ENCODE measurements at regions not wholly inside any gene's neighbourhood (a gene's known extent, or its start where the extent isn't known, plus 50 kb on each side); places are given as distances from the start of the nearest gene placed in this dataset.

DNA sequence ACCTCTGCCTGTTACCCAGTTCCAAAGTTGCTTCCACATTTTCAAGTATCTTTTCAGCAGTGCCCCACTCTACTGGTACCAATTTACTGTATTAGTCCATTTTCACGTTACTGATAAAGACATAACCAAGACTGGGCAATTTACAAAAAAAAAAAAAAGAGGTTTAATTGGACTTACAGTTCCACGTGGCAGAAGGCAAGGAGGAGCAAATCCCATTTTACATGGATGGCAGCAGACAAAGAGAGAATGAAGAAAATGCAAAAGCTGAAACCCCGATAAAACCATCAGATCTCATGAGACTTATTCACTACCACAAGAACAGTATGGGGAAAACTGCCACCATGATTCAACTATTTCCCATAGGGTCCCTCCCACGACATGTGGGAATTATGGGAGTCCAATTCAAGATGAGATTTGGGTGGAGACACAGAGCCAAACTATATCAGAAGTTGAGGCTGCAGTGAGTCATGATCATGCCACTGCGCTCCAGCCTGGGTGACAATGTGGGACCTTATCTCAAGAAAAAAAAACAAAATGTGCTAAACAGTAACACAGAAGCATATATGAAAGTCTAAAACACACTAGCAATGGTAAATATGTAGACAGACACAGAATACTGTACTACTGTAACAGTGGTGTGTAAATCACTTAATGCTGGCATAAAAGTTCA lies 190.3 kb upstream of the ZC3H12C start:
- Mint-ChIP-seq H3K27ac (no peak overlapping the region), H3K36me3 (no peaks in the 10 kb centered on the region), H3K27me3 (peaks cover 64% of the 10 kb centered on the region), H3K9me3 (peaks cover 21% of the 10 kb centered on the region), H3K4me1 (no peaks in the 10 kb centered on the region), H3K4me3 (no peak overlapping the region)
- no peak for ATAC-seq

DNA sequence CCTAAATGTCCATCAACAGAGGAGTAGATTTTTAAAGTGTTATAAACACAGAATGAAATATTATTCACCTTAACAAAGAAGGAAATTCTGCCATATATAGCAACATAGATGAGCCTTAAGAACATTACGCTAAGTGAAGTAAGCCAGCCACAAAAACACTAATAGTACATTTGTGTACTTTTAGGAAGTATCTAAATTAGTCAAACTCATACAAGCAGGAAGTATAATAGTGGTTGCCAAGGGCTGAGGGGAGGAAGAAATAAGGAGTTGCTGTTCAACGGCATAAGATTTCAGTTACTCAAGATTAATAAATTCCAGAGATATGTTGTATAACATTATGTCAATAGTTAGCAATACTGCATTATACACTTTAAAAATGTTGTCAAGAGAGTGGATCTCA lies 181.7 kb upstream of the ZC3H12C start:
- Mint-ChIP-seq H3K27ac (no peak overlapping the region), H3K4me3 (no peak overlapping the region), H3K4me1 (no peaks in the 10 kb centered on the region), H3K9me3 (peaks cover 7% of the 10 kb centered on the region), H3K27me3 (peaks cover 16% of the 10 kb centered on the region), H3K36me3 (no peaks in the 10 kb centered on the region)
- ATAC-seq, result no peak

DNA sequence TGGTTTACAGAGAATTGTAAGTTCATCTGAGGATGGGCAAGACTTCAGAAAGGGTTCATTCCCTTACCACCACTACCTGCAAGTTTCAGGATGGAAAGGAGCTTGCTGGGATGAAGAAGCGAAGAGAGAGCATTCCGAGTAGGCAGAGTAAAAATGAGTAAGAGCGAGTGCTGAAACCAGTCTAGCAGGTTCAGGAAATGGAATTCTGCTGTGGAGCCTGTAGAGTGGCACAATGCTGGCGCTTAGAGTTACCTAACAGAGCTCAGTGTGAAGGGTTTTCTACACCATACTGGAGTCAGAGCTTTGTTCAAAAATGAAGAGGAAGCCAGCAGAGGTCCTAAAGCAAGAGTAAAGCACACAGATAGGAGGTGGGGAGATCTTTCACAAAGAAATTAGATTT lies 179.2 kb upstream of the ZC3H12C start:
- H3K27me3 Mint-ChIP-seq, result no peaks in the 10 kb centered on the region
- no peak overlapping the region for H3K4me3 Mint-ChIP-seq
- no peaks in the 10 kb centered on the region for H3K4me1 Mint-ChIP-seq
- H3K9me3 Mint-ChIP-seq, result peaks cover 7% of the 10 kb centered on the region
- ATAC-seq, result no peak
- H3K36me3 Mint-ChIP-seq, result no peaks in the 10 kb centered on the region
- no peak overlapping the region for H3K27ac Mint-ChIP-seq

DNA sequence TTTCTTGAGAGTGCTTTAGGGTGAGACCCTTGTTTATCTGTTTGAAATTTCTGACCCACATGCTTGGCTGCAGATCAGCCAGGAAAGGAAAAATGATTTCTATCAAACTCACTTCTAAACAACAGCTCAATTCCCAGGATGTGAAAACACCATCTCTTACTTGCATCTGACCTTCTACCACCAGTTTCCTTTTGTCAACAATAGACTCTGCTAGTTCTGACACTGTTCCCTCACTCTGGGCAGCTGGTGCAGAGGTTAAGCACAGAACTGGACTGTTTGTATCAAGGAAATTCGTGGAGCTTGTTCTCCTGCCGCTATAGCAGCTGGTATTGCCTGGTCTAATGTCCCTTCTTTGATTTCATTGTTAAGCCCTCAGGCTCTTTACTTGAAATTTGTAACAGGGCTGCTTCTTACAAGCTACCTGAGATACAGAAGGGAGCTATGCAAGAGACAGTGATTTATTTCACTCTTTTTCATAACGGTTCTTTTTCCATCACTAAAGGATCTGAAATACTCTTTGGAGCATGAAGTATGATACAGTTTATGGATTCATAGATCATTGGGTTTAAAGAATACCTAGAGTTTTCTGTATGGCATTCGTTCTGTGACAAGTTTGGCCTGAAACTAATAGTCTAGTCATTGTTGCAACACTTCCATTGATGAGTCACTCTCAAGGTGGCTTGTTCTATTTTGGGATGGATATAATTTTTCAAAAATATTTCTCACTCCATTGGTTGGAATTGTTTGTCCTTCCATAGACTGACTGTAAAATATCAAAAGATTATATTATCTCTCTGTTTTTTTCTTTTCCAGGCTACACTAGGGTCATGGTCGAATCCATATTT lies 178.2 kb upstream of the ZC3H12C start:
- no peak for ATAC-seq
- H3K27ac Mint-ChIP-seq, result no peak overlapping the region
- H3K4me1 Mint-ChIP-seq, result no peaks in the 10 kb centered on the region
- H3K27me3 Mint-ChIP-seq, result no peaks in the 10 kb centered on the region
- H3K9me3 Mint-ChIP-seq, result peaks cover 10% of the 10 kb centered on the region
- H3K4me3 Mint-ChIP-seq, result no peak overlapping the region
- H3K36me3 Mint-ChIP-seq, result no peaks in the 10 kb centered on the region

DNA sequence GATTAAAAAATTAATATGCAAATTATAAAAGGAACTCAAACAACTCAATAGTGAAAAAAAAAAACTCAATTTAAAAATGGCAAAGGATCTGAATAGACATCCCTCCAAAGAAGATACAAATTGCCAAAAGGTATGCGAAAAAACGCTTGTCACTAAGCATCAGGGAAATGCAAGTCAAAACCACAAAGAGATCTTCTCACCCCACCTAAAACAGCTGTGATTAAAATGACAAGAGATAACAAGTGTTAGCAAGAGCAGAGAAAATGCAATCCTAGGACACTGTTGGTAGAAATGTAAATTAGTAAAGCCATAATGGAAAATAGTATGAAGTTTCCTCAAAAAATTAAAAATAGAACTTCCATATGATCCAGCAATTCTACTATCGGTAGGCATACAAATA lies 166.3 kb upstream of the ZC3H12C start:
- no peak overlapping the region for H3K4me3 Mint-ChIP-seq
- no peaks in the 10 kb centered on the region for H3K9me3 Mint-ChIP-seq
- no peaks in the 10 kb centered on the region for H3K36me3 Mint-ChIP-seq
- no peaks in the 10 kb centered on the region for H3K4me1 Mint-ChIP-seq
- no peak overlapping the region for H3K27ac Mint-ChIP-seq
- no peak for ATAC-seq
- peaks cover 54% of the 10 kb centered on the region for H3K27me3 Mint-ChIP-seq

DNA sequence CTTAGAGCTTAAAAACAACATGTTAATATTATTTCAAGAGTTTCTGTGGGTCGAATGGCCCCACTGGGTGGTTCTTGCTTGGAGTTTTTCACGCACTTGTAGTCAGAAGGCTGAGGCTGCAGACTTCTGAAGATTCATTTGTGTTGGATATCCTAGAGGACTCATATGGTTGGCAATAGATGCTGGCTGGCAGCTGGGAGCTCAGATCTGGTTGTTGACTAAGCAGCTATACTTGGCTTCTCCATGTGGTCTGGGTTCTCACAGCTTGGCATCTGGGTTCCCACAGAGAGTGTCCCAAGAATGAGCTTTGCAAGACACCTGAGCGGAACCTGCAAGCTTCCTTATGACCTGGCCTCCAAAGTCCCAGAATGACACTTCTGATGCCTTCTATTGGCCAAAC lies 163.9 kb upstream of the ZC3H12C start:
- Mint-ChIP-seq H3K36me3 (no peaks in the 10 kb centered on the region), H3K4me3 (no peak overlapping the region), H3K27me3 (peaks cover 38% of the 10 kb centered on the region), H3K9me3 (no peaks in the 10 kb centered on the region), H3K4me1 (no peaks in the 10 kb centered on the region), H3K27ac (no peak overlapping the region)
- ATAC-seq, result no peak

DNA sequence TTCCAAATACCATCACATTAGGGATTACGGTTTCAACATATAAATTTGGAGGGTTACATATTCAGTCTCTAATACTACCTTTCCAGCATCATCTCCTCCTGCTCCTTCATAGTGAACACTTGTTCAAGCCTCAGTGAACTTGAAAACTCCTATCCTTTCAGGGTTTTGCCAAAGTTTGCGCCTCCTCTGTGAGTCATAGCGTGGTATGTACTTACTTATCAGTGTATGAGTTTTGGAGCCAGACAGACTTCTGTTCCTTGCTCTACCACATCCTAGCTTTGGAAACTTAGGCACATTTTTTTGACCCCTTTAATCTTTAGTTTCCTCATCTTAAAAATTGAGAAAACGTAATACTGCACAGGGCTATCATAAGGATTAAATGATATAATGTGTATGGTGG lies 160.1 kb upstream of the ZC3H12C start:
- Mint-ChIP-seq H3K4me1 (no peaks in the 10 kb centered on the region), H3K27ac (no peak overlapping the region), H3K27me3 (peaks cover 9% of the 10 kb centered on the region), H3K4me3 (no peak overlapping the region), H3K36me3 (no peaks in the 10 kb centered on the region), H3K9me3 (no peaks in the 10 kb centered on the region)
- ATAC-seq, result no peak

DNA sequence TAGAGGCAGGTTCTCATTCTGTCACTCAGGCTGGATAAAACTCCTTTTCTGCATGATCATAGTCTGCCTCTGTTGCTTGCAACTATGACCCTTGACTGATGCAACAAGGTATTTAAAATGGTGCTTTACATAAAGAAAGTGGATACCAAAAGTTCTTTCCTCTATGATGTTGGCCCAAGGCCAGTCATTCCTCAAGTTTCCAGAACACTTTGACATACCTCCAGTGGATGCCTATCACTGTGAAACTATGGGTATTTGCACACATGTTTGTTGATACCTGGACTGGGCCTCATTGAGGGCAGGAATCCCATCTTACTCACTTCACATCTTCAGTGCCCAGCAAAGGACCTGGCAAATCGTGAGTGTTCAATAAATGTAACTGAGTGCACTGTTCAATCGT lies 159.0 kb upstream of the ZC3H12C start:
- Mint-ChIP-seq H3K36me3 (no peaks in the 10 kb centered on the region), H3K27me3 (peaks cover 9% of the 10 kb centered on the region), H3K4me3 (no peak overlapping the region), H3K4me1 (no peaks in the 10 kb centered on the region), H3K9me3 (no peaks in the 10 kb centered on the region), H3K27ac (no peak overlapping the region)
- no peak for ATAC-seq

DNA sequence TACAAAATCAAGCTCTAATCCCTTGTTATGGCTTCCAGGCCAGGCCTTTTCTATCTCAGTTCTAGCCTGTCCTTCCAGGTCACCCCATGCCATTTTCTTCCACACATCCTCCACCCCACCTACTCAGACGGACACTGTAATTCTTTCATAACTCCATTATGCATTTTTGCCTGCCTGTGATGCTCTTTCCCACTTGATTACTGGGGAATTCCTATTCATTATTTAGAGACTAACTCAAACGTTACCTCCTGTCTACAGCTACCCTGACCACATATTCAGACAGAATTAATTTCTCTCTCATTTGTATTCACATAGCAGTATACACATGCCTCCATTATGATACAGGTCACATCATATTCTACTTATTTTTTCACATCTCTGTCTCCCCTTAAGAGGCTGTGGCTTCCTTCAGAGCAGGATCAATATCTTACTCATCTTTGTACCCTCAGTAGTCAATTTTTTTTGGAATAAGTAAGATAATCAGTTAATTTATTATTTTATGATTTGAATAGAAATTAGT lies 156.5 kb upstream of the ZC3H12C start:
- ATAC-seq, result no peak
- Mint-ChIP-seq H3K27ac (no peak overlapping the region), H3K4me1 (no peaks in the 10 kb centered on the region), H3K9me3 (no peaks in the 10 kb centered on the region), H3K36me3 (no peaks in the 10 kb centered on the region), H3K27me3 (peaks cover 17% of the 10 kb centered on the region), H3K4me3 (no peak overlapping the region)

DNA sequence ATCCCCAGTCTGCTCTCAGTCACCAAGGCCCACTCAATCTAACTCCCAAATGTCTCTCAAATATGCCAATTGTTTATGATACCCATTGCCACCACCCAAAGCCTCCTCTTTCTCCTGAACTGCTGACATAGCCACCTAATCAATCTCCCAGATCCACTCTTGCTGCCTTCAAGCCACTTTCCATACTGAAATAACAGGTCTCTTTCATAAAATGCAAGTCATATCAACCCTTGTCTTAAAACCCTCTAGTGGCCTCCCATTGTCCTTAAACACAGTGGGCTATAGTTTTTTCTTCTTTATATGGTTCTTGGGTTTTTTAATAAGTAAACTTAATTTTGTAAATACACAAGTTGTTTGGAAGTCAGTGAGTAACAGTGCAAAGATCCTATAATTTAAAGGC lies 155.2 kb upstream of the ZC3H12C start:
- H3K9me3 Mint-ChIP-seq, result no peaks in the 10 kb centered on the region
- peaks cover 12% of the 10 kb centered on the region for H3K27me3 Mint-ChIP-seq
- H3K4me1 Mint-ChIP-seq, result no peaks in the 10 kb centered on the region
- H3K4me3 Mint-ChIP-seq, result no peak overlapping the region
- peak overlapping the region; percentile 3 for H3K27ac Mint-ChIP-seq
- no peak for ATAC-seq
- H3K36me3 Mint-ChIP-seq, result no peaks in the 10 kb centered on the region

DNA sequence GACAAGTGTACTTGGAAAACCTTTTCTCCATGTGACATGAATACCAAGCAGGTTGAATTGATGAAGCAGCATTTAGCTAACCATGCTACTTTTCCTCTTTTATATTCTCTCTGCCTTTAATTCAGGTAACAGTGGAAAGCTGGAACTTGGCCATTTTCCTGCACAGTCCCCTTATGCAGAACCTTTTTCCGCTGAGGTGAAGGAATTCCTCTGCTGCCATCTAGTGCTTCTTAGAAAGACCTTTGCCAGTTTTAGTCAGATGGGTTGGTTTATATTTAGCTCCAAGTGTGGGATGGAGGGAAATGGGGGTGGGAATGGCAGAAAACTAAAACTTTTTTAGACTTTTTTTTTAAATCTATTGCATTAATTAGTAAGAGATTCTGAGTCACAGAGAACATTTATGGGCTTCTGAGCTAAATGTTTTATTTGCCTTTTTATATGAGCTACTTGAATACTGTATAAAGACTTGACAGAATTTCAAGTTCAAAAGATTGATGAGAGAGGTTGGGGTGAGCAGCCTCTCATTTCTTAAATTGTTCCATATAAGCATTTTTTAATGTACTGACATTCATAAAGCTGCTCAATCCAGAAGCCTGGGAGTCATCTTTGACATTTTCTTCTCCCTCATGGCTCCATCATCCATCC lies 153.9 kb upstream of the ZC3H12C start:
- H3K27me3 Mint-ChIP-seq, result peaks cover 25% of the 10 kb centered on the region
- H3K27ac Mint-ChIP-seq, result no peak overlapping the region
- ATAC-seq, result no peak
- no peaks in the 10 kb centered on the region for H3K4me1 Mint-ChIP-seq
- no peaks in the 10 kb centered on the region for H3K9me3 Mint-ChIP-seq
- H3K36me3 Mint-ChIP-seq, result no peaks in the 10 kb centered on the region
- H3K4me3 Mint-ChIP-seq, result no peak overlapping the region

DNA sequence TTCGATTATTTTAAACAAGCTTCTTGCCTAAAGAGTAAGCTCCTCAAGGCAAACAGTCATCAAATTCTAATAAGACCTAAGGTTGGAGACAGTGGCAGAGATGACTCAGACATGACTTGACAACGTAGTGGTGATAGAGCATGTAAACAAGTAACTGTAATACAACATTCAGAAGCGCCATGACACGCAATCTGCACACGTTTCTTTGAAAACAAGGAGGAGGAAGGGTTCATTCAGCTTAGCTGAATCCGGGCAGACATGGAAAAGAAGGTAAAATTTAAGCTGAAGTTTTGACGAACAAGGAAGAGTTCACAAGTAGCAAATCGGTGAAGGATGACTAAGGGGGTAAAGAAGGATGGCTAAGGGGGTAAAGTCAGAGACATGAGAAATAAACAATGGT lies 152.4 kb upstream of the ZC3H12C start:
- no peak overlapping the region for H3K27ac Mint-ChIP-seq
- no peaks in the 10 kb centered on the region for H3K9me3 Mint-ChIP-seq
- peaks cover 5% of the 10 kb centered on the region for H3K4me1 Mint-ChIP-seq
- peaks cover 33% of the 10 kb centered on the region for H3K27me3 Mint-ChIP-seq
- no peak for ATAC-seq
- no peaks in the 10 kb centered on the region for H3K36me3 Mint-ChIP-seq
- H3K4me3 Mint-ChIP-seq, result no peak overlapping the region

DNA sequence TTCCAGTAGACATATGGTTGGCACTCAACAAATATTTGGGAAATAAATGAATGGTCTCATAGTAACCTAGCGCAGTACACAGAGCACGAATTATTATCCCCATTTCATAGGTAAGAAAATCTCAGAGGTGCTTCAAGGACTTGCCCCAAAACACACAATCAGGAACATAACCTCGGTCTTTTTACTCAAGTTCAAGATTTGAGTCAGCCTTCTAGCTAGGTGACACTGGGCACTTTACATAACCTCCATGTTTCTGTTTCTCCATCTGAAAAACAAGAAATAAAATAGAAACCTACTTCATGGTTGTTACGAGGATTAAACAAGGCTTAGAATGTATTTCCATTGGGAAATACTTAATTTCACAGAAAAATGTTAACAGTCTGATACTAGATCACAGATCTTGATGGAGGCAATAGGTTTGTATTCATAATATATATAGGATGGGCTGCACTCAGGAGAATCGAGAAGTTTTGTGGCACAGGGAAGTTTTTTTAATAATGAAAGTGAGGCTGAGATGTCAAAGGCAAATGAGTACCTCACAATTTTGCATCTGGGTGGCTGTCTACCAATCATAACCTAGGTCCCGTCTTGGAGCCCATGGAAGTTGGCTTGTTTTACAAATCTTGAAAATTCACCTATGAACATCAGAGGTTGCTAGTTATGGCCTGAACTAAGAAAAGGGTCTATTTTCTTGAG lies 147.4 kb upstream of the ZC3H12C start:
- H3K4me3 Mint-ChIP-seq, result peak overlapping the region; percentile 78

DNA sequence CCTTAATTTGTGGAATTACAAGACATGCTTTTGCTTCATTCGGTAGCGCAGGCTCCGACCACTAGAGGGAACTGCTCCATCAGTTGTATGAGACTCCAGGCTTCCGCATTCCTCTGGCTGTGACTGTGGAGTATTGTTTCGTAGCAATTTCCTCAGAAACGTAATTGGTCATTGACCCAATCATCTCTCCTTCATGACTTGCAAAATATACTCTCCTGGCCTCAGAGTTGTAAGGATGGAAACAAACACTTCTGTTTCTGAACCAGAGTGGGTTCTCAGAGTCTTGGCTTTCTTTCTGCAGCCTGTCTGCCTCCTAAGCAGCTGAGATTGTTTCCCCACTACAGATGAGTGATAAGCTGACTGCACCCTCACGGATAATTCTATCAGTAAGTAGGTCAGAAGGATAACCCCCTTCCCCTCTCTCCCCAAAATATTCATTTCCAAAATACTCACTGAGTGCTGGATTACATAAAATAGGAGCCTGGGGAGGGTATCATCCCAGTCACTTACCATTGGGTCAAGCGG lies 146.8 kb upstream of the ZC3H12C start:
- Mint-ChIP-seq H3K27me3 (peaks cover 24% of the 10 kb centered on the region), H3K9me3 (no peaks in the 10 kb centered on the region), H3K4me3 (peak overlapping the region; percentile 78), H3K4me1 (peaks cover 16% of the 10 kb centered on the region), H3K27ac (peak overlapping the region; percentile 92), H3K36me3 (no peaks in the 10 kb centered on the region)
- ATAC-seq, result peak; percentile 95

More for the DNA sequence above, 147.4 kb upstream of the ZC3H12C start:
- Mint-ChIP-seq H3K9me3 (no peaks in the 10 kb centered on the region), H3K36me3 (no peaks in the 10 kb centered on the region), H3K4me1 (peaks cover 16% of the 10 kb centered on the region), H3K27me3 (peaks cover 29% of the 10 kb centered on the region), H3K27ac (peak overlapping the region; percentile 92)
- ATAC-seq, result peak; percentile 76

DNA sequence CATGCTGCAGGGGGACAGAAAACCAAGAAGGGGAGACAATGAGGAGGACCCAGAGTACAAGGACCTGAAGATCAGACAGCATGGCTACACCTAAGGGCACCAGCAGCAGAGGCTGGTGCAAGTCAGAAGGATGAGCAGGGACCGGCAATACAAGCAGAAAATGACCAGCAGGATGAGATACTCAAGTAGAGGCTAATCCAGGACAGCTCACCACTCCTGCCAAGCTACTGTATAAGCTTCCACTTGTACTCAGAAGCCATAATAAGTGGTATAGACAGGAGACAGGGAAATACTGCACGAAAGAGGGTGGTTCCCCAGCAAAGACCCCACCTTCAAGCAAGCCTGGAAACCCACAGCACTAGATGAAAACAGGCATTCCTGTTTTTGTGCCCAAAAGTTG lies 138.7 kb upstream of the ZC3H12C start:
- H3K36me3 Mint-ChIP-seq, result no peaks in the 10 kb centered on the region
- no peaks in the 10 kb centered on the region for H3K9me3 Mint-ChIP-seq
- no peak overlapping the region for H3K4me3 Mint-ChIP-seq
- no peak for ATAC-seq
- peaks cover 22% of the 10 kb centered on the region for H3K4me1 Mint-ChIP-seq
- peaks cover 27% of the 10 kb centered on the region for H3K27me3 Mint-ChIP-seq
- H3K27ac Mint-ChIP-seq, result peak overlapping the region; percentile 24
